NCI-H1930 (cell line): ENCODE measurements at regions not wholly inside any gene's neighbourhood (a gene's known extent, or its start where the extent isn't known, plus 50 kb on each side); places are given as distances from the start of the nearest gene placed in this dataset.
A peak's percentile ranks its signal among the peaks of the same experiment; 100 is the strongest.

Source experiments
- DNase-seq, 2 experiments: peaks; one replicate each; lab custom pipeline; 2025; lab: John Stamatoyannopoulos, UW

DNA sequence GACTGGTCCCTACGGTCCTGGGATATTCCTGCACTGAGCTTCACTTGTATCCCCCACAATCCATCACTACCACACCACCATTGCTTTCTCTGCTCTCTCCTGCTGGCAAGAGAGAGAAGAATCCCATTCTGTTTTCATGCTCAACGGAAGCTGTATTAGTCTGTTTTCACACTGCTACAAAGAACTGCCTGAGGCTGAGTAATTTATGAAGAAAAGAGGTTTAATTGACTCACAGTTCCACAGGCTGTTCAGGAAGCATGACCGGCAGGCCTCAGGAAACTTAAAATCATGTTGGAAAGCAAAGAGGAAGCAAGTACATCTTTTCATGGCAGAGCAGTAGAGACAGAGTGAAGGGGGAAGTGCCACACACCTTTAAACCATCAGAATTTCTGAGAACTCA lies 260.4 kb upstream of the LYZL1 start:
- no peak for DNase-seq

GRCh38 chr10:29030900-29031299 lies 258.0 kb upstream of the LYZL1 start:
- DNase-seq: no peak

GRCh38 chr10:29032169-29032568 lies 256.7 kb upstream of the LYZL1 start:
- no peak for DNase-seq

- no peak for DNase-seq
Measured at GRCh38 chr10:29033311-29033940, 255.4 kb upstream of the LYZL1 start.

- no peak for DNase-seq
Measured at GRCh38 chr10:29034592-29034991, 254.3 kb upstream of the LYZL1 start.

DNA sequence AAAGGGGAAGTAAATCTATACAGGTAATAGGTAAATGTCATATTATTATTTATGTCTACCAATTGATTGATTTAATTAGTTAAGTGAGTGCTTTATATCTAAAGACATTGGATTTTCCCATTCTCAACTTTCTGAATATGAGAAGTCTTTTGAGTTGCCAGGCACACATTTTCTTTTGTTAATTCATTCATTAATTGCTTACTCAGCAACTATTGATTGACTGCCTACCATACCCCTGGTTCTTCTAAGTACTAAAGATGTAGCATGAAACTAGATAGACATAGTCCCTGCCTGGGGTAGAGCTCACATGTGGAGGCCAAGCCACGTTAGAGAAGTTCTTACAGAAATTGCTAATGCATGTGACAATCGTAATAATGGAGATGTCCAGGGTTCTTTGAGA lies 253.1 kb upstream of the LYZL1 start:
- no peak for DNase-seq

- no peak for DNase-seq
Measured at GRCh38 chr10:29037348-29038113, 251.3 kb upstream of the LYZL1 start.

- no peak for DNase-seq
Measured at GRCh38 chr10:29039091-29039490, 249.8 kb upstream of the LYZL1 start.

GRCh38 chr10:29039677-29040189 lies 249.1 kb upstream of the LYZL1 start:
- no peak for DNase-seq

DNA sequence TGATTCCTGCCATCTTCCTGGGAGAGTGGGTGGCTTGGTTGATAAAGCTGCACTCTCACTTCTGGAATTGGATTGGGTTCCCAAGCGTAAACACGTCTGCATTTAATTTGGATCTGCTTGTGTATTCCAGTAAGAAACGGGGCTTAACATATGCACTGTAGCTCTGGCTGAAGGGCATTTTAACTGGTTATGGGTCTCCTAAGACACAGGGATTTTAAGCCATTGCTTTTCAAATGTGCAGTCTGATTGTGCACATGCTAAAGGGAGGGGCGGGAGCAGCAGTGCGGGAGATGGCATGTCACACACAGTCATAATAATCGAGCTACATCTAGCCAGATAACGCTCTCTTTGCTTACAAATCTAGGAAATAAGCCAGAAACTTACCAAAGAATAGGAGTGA lies 247.3 kb upstream of the LYZL1 start:
- no peak for DNase-seq

DNA sequence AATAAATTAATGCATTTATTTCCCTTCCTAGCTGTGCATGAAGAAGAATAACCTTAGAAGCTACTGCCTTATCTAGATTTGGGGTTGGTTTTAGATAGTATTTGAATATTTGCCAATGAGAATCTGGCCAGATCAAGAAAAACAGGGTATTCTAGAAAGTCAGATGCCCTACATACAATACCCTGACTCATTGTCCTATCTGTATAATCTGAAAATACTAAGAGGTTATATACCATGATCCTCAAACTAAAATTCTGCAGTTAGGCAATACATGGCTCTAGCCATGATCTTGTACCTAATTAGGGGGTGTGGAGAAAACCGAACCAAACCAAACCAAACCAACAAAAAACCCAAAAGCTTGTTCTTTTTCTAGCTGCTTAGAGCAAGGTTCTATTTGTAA lies 240.4 kb upstream of the LYZL1 start:
- no peak for DNase-seq

- no peak for DNase-seq
Measured at GRCh38 chr10:29050081-29050480, 238.8 kb upstream of the LYZL1 start.

DNA sequence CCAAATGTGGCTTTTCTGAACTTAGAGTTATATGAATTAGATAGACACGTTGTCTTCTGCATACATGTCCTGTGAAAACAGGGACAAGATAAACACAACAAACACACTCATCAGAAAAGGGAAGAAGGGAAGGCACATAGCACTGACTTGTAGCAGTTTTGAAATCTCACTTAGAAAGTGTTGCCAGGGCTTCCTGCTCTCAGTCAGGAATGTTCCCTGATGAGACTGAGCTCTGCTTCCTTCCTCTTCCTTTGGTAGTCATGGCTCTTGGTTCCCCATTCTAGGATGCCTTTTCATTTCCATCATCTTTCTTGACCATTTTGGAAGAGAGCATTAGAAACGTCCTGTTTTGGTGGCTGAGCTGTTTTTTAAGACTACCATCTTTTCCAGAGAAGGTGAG lies 233.8 kb upstream of the LYZL1 start:
- no peak for DNase-seq

DNA sequence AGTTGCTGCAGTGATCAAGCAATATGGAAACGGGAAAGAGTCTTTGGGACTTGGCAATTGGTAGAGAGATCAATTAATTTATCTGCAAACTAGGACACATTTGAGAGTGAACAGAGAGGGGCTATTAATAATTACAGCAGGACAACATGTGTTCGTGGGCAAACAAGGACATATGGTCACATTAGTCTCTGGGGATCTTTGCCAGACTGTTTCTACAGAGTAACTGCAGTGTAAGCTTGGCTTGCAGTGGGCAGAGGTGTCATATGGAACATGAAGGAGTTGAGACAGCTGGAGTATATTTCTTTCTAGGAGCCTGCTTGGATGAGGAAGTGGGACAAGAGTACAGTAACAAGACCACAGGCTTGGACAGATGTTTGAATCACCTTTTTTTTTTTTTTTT lies 232.1 kb upstream of the LYZL1 start:
- no peak for DNase-seq

DNA sequence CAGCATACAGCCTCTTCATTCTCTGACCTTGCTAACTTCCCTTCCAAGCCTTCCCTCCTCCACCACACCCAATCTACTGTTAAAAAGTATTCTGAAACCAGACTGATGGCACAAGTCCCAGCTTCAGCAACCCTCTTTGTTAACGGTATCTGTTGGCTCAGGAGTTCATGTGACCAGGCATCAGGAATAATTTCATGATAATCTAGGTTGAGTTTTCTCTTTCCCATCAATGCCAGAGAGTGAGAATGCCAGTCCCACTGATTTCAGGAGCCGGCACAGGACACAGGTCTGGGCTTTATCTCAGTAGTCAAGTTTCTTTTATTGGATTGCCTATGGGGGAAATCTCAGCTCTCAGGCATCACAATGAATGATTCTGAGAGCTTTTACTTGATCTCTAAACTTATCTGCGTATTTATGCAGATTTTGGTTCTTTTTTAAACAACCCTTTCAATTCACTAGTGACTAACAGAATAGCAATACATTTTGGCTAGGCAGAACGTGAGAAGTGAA lies 231.0 kb upstream of the LYZL1 start:
- DNase-seq: no peak

GRCh38 chr10:29063806-29064644 lies 224.8 kb upstream of the LYZL1 start:
- no peak for DNase-seq

GRCh38 chr10:29064680-29065079 lies 224.2 kb upstream of the LYZL1 start:
- DNase-seq: no peak

GRCh38 chr10:29067161-29067560 lies 221.7 kb upstream of the LYZL1 start:
- DNase-seq: no peak

DNA sequence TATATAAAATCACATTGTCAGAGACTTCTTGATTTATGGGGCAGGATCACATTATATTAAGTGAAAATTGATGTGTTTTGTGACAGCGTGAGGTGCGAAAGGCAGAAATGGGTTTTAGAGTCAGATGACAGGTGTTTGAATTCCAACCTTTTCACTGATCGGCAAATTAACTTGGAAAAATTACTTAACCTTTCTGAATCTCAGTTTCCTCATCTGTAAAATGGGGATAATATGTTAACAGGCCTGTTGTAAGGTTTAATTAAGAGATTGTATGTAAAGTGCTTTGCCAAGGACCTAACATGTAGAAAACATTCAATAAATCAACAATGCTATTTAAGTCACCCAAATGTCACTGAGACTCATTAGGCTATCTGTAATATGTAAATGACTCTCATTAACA lies 221.2 kb upstream of the LYZL1 start:
- no peak for DNase-seq

DNA sequence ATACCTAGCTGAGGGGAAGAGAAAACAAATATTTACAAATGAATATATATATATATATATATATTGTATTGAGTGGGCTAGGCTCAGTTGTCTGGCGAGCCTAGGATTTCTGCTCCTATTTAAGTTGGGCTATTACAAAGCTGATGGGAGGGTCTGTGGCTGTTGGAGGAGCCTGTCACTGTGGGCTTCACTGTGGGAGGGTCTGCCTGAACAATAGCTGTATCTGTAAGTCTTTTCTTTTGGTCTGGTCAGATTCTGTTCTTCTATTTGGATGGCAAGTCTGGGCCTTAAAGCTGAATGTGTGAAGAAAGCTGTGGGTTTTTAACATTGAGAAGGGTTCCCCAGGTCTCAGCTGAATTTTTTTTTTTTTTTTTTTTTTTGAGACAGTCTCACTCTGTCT lies 220.6 kb upstream of the LYZL1 start:
- no peak for DNase-seq

- no peak for DNase-seq
Measured at GRCh38 chr10:29068966-29069365, 219.9 kb upstream of the LYZL1 start.

DNA sequence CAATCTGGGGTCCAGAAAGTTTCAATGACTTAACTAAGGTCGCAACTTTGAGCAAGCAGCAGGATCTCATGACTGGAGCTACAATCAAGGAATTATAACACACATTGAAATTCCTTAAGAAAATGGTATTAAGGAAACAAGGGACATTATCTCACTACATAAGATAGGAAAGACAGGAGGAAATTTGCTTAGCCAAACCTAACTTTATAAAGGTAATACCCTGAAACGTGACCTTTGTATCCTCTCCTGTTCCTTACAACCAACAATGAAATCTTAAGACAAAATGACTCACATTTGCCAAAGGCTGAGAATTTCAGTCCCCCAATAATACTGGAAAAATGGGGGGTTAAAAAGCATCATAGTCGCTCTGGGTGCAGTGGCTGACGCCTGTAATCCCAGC lies 218.9 kb upstream of the LYZL1 start:
- DNase-seq: no peak

GRCh38 chr10:29078919-29079318 lies 210.0 kb upstream of the LYZL1 start:
- DNase-seq: peak; percentile 26 to 37
